ENCODE measurements at regions not wholly inside any gene's neighbourhood (a gene's known extent, or its start where the extent isn't known, plus 50 kb on each side); places are given as distances from the start of the nearest gene placed in this dataset.

- Mint-ChIP-seq H3K4me1 (peaks cover 13% of the 10 kb centered on the region), H3K27ac (no peak overlapping the region), H3K27me3 (ENCODE audit: low read depth) (peaks cover 3% of the 10 kb centered on the region), H3K4me3 (no peak overlapping the region), H3K9me3 (peaks cover 16% of the 10 kb centered on the region), H3K36me3 (peaks cover 12% of the 10 kb centered on the region)
- ChIA-PET POLR2A (no interaction called here), CTCF (no interaction called here)
- TF ChIP-seq ATF1 (CRISPR knock-in tag; IDR thresholded peaks at IDR 0.05) (no peak), ZNF121 (CRISPR knock-in tag; IDR thresholded peaks at IDR 0.05) (peak; percentile 64; the same call in 1 of the 2 replicates)
- ATAC-seq (no peak), DNase-seq (ENCODE audit: low spot score) (no peak)
These were observed 133.6 kb downstream of the ADSS2 start for GRCh38 chr1:244318078-244318477.

GRCh38 chr1:244318512-244318911 lies 133.2 kb downstream of the ADSS2 start:
- Mint-ChIP-seq H3K4me1 (peaks cover 13% of the 10 kb centered on the region), H3K27me3 (ENCODE audit: low read depth) (peaks cover 3% of the 10 kb centered on the region), H3K4me3 (no peak overlapping the region), H3K27ac (0 out of 2 replicates have a peak overlapping the region, but pooled peaks have one; percentile 57), H3K36me3 (peaks cover 12% of the 10 kb centered on the region), H3K9me3 (peaks cover 16% of the 10 kb centered on the region)
- no peak for DNase-seq (ENCODE audit: low spot score)
- POLR2A ChIA-PET, result no interaction called here
- TF ChIP-seq ZNF232 (CRISPR knock-in tag; IDR thresholded peaks at IDR 0.05) (no peak), ZNF512 (CRISPR knock-in tag; IDR thresholded peaks at IDR 0.05; ENCODE audit: borderline replicate concordance) (no peak), FOXJ3 (CRISPR knock-in tag; IDR thresholded peaks at IDR 0.05; ENCODE audit: borderline replicate concordance) (no peak), ATF6 (CRISPR knock-in tag; IDR thresholded peaks at IDR 0.05) (no peak), USF1 (CRISPR knock-in tag; IDR thresholded peaks at IDR 0.05) (no peak), IRF1 (CRISPR knock-in tag; IDR thresholded peaks at IDR 0.05) (no peak), ZNF138 (CRISPR knock-in tag; conservative IDR thresholded peaks at IDR 0.05) (no peak), TCF7 (CRISPR knock-in tag; IDR thresholded peaks at IDR 0.05; ENCODE audit: low read depth) (no peak), ZNF121 (CRISPR knock-in tag; IDR thresholded peaks at IDR 0.05) (no peak), FOXK1 (CRISPR knock-in tag; IDR thresholded peaks at IDR 0.05) (no peak), CREM (CRISPR knock-in tag; IDR thresholded peaks at IDR 0.05) (no peak)
- ATAC-seq, result no peak
- CTCF ChIA-PET, result no interaction called here

- CTCF ChIA-PET, result no interaction called here
- H3K27ac Mint-ChIP-seq, result no peak overlapping the region
- H3K36me3 Mint-ChIP-seq, result peaks cover 12% of the 10 kb centered on the region
- TF ChIP-seq ZNF263 (CRISPR knock-in tag; IDR thresholded peaks at IDR 0.05; ENCODE audit: low read depth), result no peak
- TF ChIP-seq ERG (CRISPR knock-in tag; IDR thresholded peaks at IDR 0.05), result no peak
- no peak for TF ChIP-seq ZNF532 (CRISPR knock-in tag; IDR thresholded peaks at IDR 0.05; ENCODE audit: borderline replicate concordance)
- TF ChIP-seq HMGXB4 (CRISPR knock-in tag; IDR thresholded peaks at IDR 0.05), result no peak
- no peak for TF ChIP-seq FOXJ3 (CRISPR knock-in tag; IDR thresholded peaks at IDR 0.05; ENCODE audit: borderline replicate concordance)
- no peak for TF ChIP-seq E2F5 (CRISPR knock-in tag; IDR thresholded peaks at IDR 0.05)
These were observed 132.2 kb downstream of the ADSS2 start for GRCh38 chr1:244319283-244320132.

More at GRCh38 chr1:244319283-244320132, 132.2 kb downstream of the ADSS2 start:
- Mint-ChIP-seq H3K9me3 (peaks cover 16% of the 10 kb centered on the region), H3K4me3 (no peak overlapping the region), H3K27me3 (ENCODE audit: low read depth) (peaks cover 3% of the 10 kb centered on the region), H3K4me1 (peaks cover 13% of the 10 kb centered on the region)
- ATAC-seq (no peak), DNase-seq (ENCODE audit: low spot score) (no peak)
- POLR2A ChIA-PET, result no interaction called here
